HCT116 (cell line): ENCODE measurements at regions not wholly inside any gene's neighbourhood (a gene's known extent, or its start where the extent isn't known, plus 50 kb on each side); places are given as distances from the start of the nearest gene placed in this dataset.

Source experiments
- EGR1 ChIP-seq: IDR thresholded peaks from 2 replicates; pipeline ENCODE4 v1.6.1; 2012; ENCODE audit warnings: low read depth
- EZH2 ChIP-seq: fragments of 200-600 bp; sonication (generic); IDR thresholded peaks from 2 replicates; pipeline ENCODE4 v1.6.1; 2017; ENCODE audit warnings: antibody characterized with exemption, mixed run types
- EZH2phosphoT487 ChIP-seq: fragments of 200-600 bp; IDR thresholded peaks from 2 replicates; pipeline ENCODE4 v1.6.1; 2018; ENCODE audit warnings: antibody characterized with exemption, borderline replicate concordance
- FOSL1 ChIP-seq: IDR thresholded peaks from 2 replicates; pipeline ENCODE4 v1.6.1; 2012; ENCODE audit warnings: low read depth
- JUND ChIP-seq: IDR thresholded peaks from 2 replicates; pipeline ENCODE4 v1.6.1; 2012
- POLR2A ChIP-seq: IDR thresholded peaks from 2 replicates; pipeline ENCODE4 v1.7.0; 2011; ENCODE audit warnings: borderline replicate concordance; ENCODE audit not compliant: insufficient read depth, insufficient read length; ENCODE audit errors: extremely low read depth
- POLR2AphosphoS5 ChIP-seq: IDR thresholded peaks from 2 replicates; pipeline ENCODE4 v1.6.1; 2011; ENCODE audit warnings: mild to moderate bottlenecking, low read depth, low read length, moderate library complexity
- RAD21 ChIP-seq: IDR thresholded peaks from 2 replicates; pipeline ENCODE4 v1.6.1; 2012; ENCODE audit warnings: low read depth, mild to moderate bottlenecking
- YY1 ChIP-seq: IDR thresholded peaks from 2 replicates; pipeline ENCODE4 v1.6.1; 2011; ENCODE audit warnings: low read length, low read depth, moderate library complexity, mild to moderate bottlenecking; ENCODE audit not compliant: insufficient replicate concordance; ENCODE audit errors: extremely low read depth
- ZFX ChIP-seq: fragments of 450-650 bp; IDR thresholded peaks from 2 replicates; pipeline ENCODE4 v1.6.1; 2017
- TF ChIP-seq, protein P1 (sequence below), 3 experiments: fragments of 200-600 bp in 1 of 3; sonication (generic) in 1 of 3; IDR thresholded peaks in 2 of 3; conservative IDR thresholded peaks in 1 of 3; 2 replicates each; pipeline ENCODE4 v1.5.1; 2012 to 2017; ENCODE audit warnings: low read depth in 2 of 3, low read length in 2 of 3, antibody characterized with exemption in 1 of 3, borderline replicate concordance in 1 of 3, control low read depth in 1 of 3, mild to moderate bottlenecking in 1 of 3, mixed read lengths in 1 of 3, mixed run types in 1 of 3, moderate library complexity in 1 of 3; ENCODE audit not compliant: insufficient read depth in 1 of 3
- TF ChIP-seq, protein P2 (sequence below): IDR thresholded peaks from 2 replicates; pipeline ENCODE4 v1.6.1; 2011; ENCODE audit warnings: mild to moderate bottlenecking, low read length, moderate library complexity; ENCODE audit not compliant: insufficient replicate concordance; ENCODE audit errors: extremely low read depth
- TF ChIP-seq, protein P3 (sequence below): IDR thresholded peaks from 2 replicates; pipeline ENCODE4 v1.6.1; 2012
- TF ChIP-seq, protein P4 (sequence below): IDR thresholded peaks from 2 replicates; pipeline ENCODE4 v1.6.1; 2012

DNA sequence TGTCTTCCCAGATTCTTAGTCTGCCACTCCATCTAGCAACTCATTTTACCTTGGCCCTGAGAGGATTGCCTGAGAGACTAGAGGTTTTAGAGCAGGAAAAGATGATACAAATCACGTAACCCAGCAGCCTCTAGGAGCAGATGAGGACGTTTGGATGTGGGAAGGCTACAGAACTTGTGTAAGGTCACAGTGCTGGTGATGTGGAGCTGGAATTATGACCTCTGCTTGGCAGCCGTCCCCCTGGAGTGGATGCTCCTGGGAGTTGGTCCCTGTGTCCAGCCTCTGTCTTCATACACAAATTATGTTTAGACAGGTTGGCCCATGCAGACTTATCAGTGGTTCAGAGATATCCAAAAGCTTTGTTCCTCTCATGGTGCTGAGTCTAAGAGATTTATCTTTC is 499.0 kb downstream of the EBF1 start:
- TF ChIP-seq ZFX = no peak
- TF ChIP-seq, protein P1, sequence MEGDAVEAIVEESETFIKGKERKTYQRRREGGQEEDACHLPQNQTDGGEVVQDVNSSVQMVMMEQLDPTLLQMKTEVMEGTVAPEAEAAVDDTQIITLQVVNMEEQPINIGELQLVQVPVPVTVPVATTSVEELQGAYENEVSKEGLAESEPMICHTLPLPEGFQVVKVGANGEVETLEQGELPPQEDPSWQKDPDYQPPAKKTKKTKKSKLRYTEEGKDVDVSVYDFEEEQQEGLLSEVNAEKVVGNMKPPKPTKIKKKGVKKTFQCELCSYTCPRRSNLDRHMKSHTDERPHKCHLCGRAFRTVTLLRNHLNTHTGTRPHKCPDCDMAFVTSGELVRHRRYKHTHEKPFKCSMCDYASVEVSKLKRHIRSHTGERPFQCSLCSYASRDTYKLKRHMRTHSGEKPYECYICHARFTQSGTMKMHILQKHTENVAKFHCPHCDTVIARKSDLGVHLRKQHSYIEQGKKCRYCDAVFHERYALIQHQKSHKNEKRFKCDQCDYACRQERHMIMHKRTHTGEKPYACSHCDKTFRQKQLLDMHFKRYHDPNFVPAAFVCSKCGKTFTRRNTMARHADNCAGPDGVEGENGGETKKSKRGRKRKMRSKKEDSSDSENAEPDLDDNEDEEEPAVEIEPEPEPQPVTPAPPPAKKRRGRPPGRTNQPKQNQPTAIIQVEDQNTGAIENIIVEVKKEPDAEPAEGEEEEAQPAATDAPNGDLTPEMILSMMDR (IDR thresholded peaks at IDR 0.05 in 2 of 3, conservative IDR thresholded peaks at IDR 0.05 in 1 of 3; ENCODE audit: borderline replicate concordance in 1 of 3, insufficient read depth in 1 of 3, low read depth in 2 of 3, low read length in 2 of 3) = no peak
- TF ChIP-seq EZH2 = no peak
- no peak for TF ChIP-seq POLR2AphosphoS5
- TF ChIP-seq, protein P2, sequence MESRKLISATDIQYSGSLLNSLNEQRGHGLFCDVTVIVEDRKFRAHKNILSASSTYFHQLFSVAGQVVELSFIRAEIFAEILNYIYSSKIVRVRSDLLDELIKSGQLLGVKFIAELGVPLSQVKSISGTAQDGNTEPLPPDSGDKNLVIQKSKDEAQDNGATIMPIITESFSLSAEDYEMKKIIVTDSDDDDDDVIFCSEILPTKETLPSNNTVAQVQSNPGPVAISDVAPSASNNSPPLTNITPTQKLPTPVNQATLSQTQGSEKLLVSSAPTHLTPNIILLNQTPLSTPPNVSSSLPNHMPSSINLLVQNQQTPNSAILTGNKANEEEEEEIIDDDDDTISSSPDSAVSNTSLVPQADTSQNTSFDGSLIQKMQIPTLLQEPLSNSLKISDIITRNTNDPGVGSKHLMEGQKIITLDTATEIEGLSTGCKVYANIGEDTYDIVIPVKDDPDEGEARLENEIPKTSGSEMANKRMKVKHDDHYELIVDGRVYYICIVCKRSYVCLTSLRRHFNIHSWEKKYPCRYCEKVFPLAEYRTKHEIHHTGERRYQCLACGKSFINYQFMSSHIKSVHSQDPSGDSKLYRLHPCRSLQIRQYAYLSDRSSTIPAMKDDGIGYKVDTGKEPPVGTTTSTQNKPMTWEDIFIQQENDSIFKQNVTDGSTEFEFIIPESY = no peak
- no peak for TF ChIP-seq POLR2A
- TF ChIP-seq YY1 = no peak
- no peak for TF ChIP-seq RAD21
- no peak for TF ChIP-seq EGR1
- no peak for TF ChIP-seq EZH2phosphoT487
- TF ChIP-seq JUND = no peak
- TF ChIP-seq, protein P3, sequence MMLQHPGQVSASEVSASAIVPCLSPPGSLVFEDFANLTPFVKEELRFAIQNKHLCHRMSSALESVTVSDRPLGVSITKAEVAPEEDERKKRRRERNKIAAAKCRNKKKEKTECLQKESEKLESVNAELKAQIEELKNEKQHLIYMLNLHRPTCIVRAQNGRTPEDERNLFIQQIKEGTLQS = no peak
- TF ChIP-seq FOSL1 = no peak
- TF ChIP-seq, protein P4, sequence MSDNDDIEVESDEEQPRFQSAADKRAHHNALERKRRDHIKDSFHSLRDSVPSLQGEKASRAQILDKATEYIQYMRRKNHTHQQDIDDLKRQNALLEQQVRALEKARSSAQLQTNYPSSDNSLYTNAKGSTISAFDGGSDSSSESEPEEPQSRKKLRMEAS = no peak
